Stimulated activated CD4-positive, alpha-beta T cell treated with anti-CD3 and anti-CD28 coated beads, Interleukin-15, amount 100 ng/mL, for 24 hours (primary cell): ENCODE measurements at regions not wholly inside any gene's neighbourhood (a gene's known extent, or its start where the extent isn't known, plus 50 kb on each side); places are given as distances from the start of the nearest gene placed in this dataset.
A peak's percentile ranks its signal among the peaks of the same experiment; 100 is the strongest.
"Not testable (repeated sequence)": the region's sequence is repeated elsewhere in the genome, so short reads cannot be mapped to it uniquely, and the experiment has no call there.

Experiments used
- DNase-seq: peaks from one replicate; pipeline ENCODE4 v3.0.0-alpha.2; 2020

- DNase-seq, result no peak
These were observed 210.5 kb downstream of the PWWP3B start for GRCh38 chrX:106378616-106379015.

GRCh38 chrX:106391284-106391911 lies 220.4 kb upstream of the RADX start:
- DNase-seq, result no peak

- no peak for DNase-seq
These were observed 219.4 kb upstream of the RADX start for GRCh38 chrX:106392346-106392745.

GRCh38 chrX:106397788-106398538 lies 213.8 kb upstream of the RADX start:
- DNase-seq, result no peak

- no peak for DNase-seq
These were observed 209.7 kb upstream of the RADX start for GRCh38 chrX:106401965-106402559.

- DNase-seq, result no peak
These were observed 207.3 kb upstream of the RADX start for GRCh38 chrX:106404512-106404911.

GRCh38 chrX:106415276-106415895 lies 196.4 kb upstream of the RADX start:
- DNase-seq, result peak; percentile 5

- no peak for DNase-seq
These were observed 175.1 kb upstream of the RADX start for GRCh38 chrX:106436691-106437090.

- DNase-seq, result no peak
These were observed 174.4 kb upstream of the RADX start for GRCh38 chrX:106437407-106437806.

- no peak for DNase-seq
These were observed 161.4 kb upstream of the RADX start for GRCh38 chrX:106450405-106450804.

- no peak for DNase-seq
These were observed 159.8 kb upstream of the RADX start for GRCh38 chrX:106451933-106452332.

GRCh38 chrX:106454991-106455390 lies 156.8 kb upstream of the RADX start:
- DNase-seq, result no peak

GRCh38 chrX:106457802-106458201 lies 154.0 kb upstream of the RADX start:
- DNase-seq, result no peak

GRCh38 chrX:106467422-106467821 lies 144.4 kb upstream of the RADX start:
- DNase-seq, result no peak

- DNase-seq, result no peak
These were observed 143.8 kb upstream of the RADX start for GRCh38 chrX:106467943-106468342.

- no peak for DNase-seq
These were observed 143.3 kb upstream of the RADX start for GRCh38 chrX:106468433-106468832.

GRCh38 chrX:106479920-106480319 lies 131.9 kb upstream of the RADX start:
- DNase-seq, result no peak

- DNase-seq, result peak; percentile 22
These were observed 130.4 kb upstream of the RADX start for GRCh38 chrX:106481341-106481740.

GRCh38 chrX:106484233-106484632 lies 127.5 kb upstream of the RADX start:
- DNase-seq, result peak; percentile 9

GRCh38 chrX:106493210-106493816 lies 118.5 kb upstream of the RADX start:
- not testable (repeated sequence) for DNase-seq

GRCh38 chrX:106499473-106499872 lies 112.3 kb upstream of the RADX start:
- DNase-seq, result no peak

- DNase-seq, result no peak
These were observed 100.9 kb upstream of the RADX start for GRCh38 chrX:106510713-106511403.
